GM12878 (cell line): ENCODE measurements at regions not wholly inside any gene's neighbourhood (a gene's known extent, or its start where the extent isn't known, plus 50 kb on each side); places are given as distances from the start of the nearest gene placed in this dataset.

Experiments
- ATAC-seq: fragments of 200-7000 bp; cut with Tn5 transposase; 3 replicates; pipeline ENCODE4 v1.9.1; 2020; ENCODE audit warnings: mild to moderate bottlenecking, moderate library complexity
- BruUV-seq: library from RNA; stranded (reverse); fragments of 400-500 nt; replicated peaks from 2 replicates; lab custom pipeline; 2021; lab: Mats Ljungman, UMichigan
- CTCF ChIA-PET: fragments of 300-600 bp; sonication (Branson Sonifier 250); formaldehyde crosslinking; extraction: SDS; loops from one replicate; lab custom pipeline; 2021; ENCODE audit warnings: inconsistent platforms; lab: Yijun Ruan, JAX
- POLR2A ChIA-PET: fragments of 350-600 bp; formaldehyde crosslinking; extraction: SDS; loops from one replicate; lab custom pipeline; 2021; ENCODE audit warnings: inconsistent platforms; lab: Charles Lee
- RAD21 ChIA-PET: fragments of 300-600 bp; sonication (Branson Sonifier 250); formaldehyde crosslinking; loops from one replicate; lab custom pipeline; 2023; ENCODE audit warnings: antibody characterized with exemption; ENCODE audit not compliant: unreplicated experiment; lab: Charles Lee
- SMC1A ChIA-PET: fragments of 300-600 bp; sonication (Branson Sonifier 250); formaldehyde crosslinking; loops from one replicate; lab custom pipeline; 2023; ENCODE audit not compliant: unreplicated experiment, uncharacterized antibody; lab: Charles Lee
- DNase-seq: peaks from one replicate; pipeline ENCODE4 v3.0.0-alpha.2; 2011; ENCODE audit warnings: low read depth, low spot score
- FAIRE-seq: peaks from 3 replicates; lab custom pipeline; 2011; peaks lifted over from hg19 to GRCh38; lab: Jason Lieb, UNC
- H2AFZ ChIP-seq: 2 replicates; pipeline ENCODE4 v1.6.0; 2011; ENCODE audit warnings: low read depth, low read length, control low read depth; ENCODE audit not compliant: control insufficient read depth
- H3K27ac ChIP-seq: 2 replicates; pipeline ENCODE4 v1.5.1; 2011; ENCODE audit warnings: control low read depth; ENCODE audit not compliant: control insufficient read depth, insufficient read depth
- H3K27me3 ChIP-seq, 2 experiments: replicated peaks in 1 of 2; 2 replicates each; pipeline versions ENCODE4 v1.6.0 to v1.6.1; 2011; ENCODE audit warnings: low read length in 1 of 2; ENCODE audit not compliant: control insufficient read depth in 2 of 2, insufficient read depth in 2 of 2
- H3K36me3 ChIP-seq, 2 experiments: 2 replicates each; pipeline ENCODE4 v1.5.1; 2011; ENCODE audit warnings: low read length in 1 of 2; ENCODE audit not compliant: control insufficient read depth in 2 of 2, insufficient read depth in 2 of 2
- H3K4me1 ChIP-seq: 2 replicates; pipeline ENCODE4 v1.6.1; 2011; ENCODE audit warnings: mild to moderate bottlenecking, low read length, moderate library complexity, mixed read lengths; ENCODE audit not compliant: control insufficient read depth, insufficient read depth
- H3K4me2 ChIP-seq: 2 replicates; pipeline ENCODE4 v1.6.0; 2011; ENCODE audit warnings: control low read depth; ENCODE audit not compliant: control insufficient read depth, insufficient read depth
- H3K4me3 ChIP-seq: fragments of 200-600 bp; sonication (generic); 2 replicates; pipeline ENCODE4 v1.5.1; 2016
- H3K79me2 ChIP-seq: 2 replicates; pipeline ENCODE4 v1.6.0; 2011; ENCODE audit warnings: low read length; ENCODE audit not compliant: control insufficient read depth, insufficient read depth
- H3K9ac ChIP-seq: 2 replicates; pipeline ENCODE4 v1.8.0; 2011; ENCODE audit warnings: low read length, control low read depth, mixed read lengths; ENCODE audit not compliant: control insufficient read depth, insufficient read depth
- H3K9me3 ChIP-seq: replicated peaks from 3 replicates; pipeline ENCODE4 v1.5.1; 2011; ENCODE audit warnings: mild to moderate bottlenecking, low read length; ENCODE audit not compliant: control insufficient read depth, insufficient read depth
- H4K20me1 ChIP-seq: 2 replicates; pipeline ENCODE4 v1.6.0; 2011; ENCODE audit not compliant: control insufficient read depth, insufficient read depth
- ASH2L ChIP-seq: fragments of 300-600, 200-600 bp; sonication (generic); IDR thresholded peaks from 2 replicates; pipeline ENCODE4 v1.6.1; 2017; ENCODE audit warnings: low read depth, mild to moderate bottlenecking, borderline replicate concordance
- MXI1 ChIP-seq: fragments of 150-350 bp; IDR thresholded peaks from 2 replicates; pipeline ENCODE4 v1.6.1; 2011; ENCODE audit warnings: low read depth, mild to moderate bottlenecking, inconsistent platforms, low read length, improper control_type of control experiment
- NFYB ChIP-seq: IDR thresholded peaks from 2 replicates; pipeline ENCODE4 v1.6.1; 2011; ENCODE audit warnings: low read depth, mild to moderate bottlenecking, low read length, improper control_type of control experiment, moderate library complexity; ENCODE audit not compliant: insufficient read depth
- NRF1 ChIP-seq: conservative IDR thresholded peaks from 2 replicates; pipeline ENCODE4 v1.6.1; 2011; ENCODE audit warnings: mild to moderate bottlenecking, low read depth, low read length, improper control_type of control experiment
- RAD21 ChIP-seq: IDR thresholded peaks from 2 replicates; pipeline ENCODE4 v1.6.1; 2011; ENCODE audit warnings: mild to moderate bottlenecking, low read depth, low read length, moderate library complexity; ENCODE audit not compliant: insufficient read depth
- SIX5 ChIP-seq: IDR thresholded peaks from 2 replicates; pipeline ENCODE4 v1.6.1; 2011; ENCODE audit warnings: mild to moderate bottlenecking, low read depth, low read length, moderate library complexity; ENCODE audit not compliant: severe bottlenecking
- SREBF2 ChIP-seq: IDR thresholded peaks from 2 replicates; pipeline ENCODE4 v1.6.1; 2012; ENCODE audit warnings: mild to moderate bottlenecking, low read length
- TAF1 ChIP-seq: IDR thresholded peaks from 2 replicates; pipeline ENCODE4 v1.6.1; 2011; ENCODE audit warnings: mild to moderate bottlenecking, low read depth, low read length, borderline replicate concordance
- WGBS: methylation state at CpG from one replicate; pipeline ENCODE4 v1.1.6; 2016; ENCODE audit warnings: low lambda C conversion rate; ENCODE audit not compliant: insufficient replicate concordance, insufficient coverage; ENCODE audit errors: missing lambda C conversion rate; 5-methylcytosine and 5-hydroxymethylcytosine counted together
- in situ Hi-C: fragments of 300-500 bp; cut with MboI; formaldehyde crosslinking; loops from 9 replicates; pipeline ENCODE4 v1.14.3; 2018; ENCODE audit warnings: mixed read lengths
- intact Hi-C: fragments of 100-400 bp; cut with micrococcal nuclease; formaldehyde crosslinking; loops from one replicate; pipeline ENCODE4 v1.14.2; 2022; ENCODE audit not compliant: unreplicated experiment
- TF ChIP-seq, protein P1 (sequence below): fragments of 450-650 bp; IDR thresholded peaks from 2 replicates; pipeline ENCODE4 v1.6.1; 2016; ENCODE audit warnings: mild to moderate bottlenecking

DNA sequence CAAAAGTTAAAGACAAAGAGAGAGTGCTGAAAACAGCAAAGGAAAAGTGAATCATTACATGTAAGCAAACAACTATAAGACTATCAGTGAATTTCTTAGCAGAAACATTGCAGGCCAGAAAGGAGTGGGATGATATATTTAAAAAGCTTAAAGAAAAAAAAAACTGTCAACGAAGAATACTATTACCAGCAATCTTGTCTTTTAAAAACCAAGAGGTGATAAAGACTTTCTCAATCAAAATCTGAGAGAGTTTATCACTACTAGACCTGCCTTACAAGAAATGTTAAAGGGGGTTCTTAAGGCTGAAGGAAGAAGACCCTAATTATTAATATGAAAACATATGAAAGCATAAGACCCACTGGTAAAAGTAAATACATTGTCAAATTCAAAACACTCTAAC lies 132.5 kb upstream of the ZCCHC13 start:
- H3K4me1 ChIP-seq: no peaks in the 10 kb centered on the region
- CTCF ChIA-PET: interaction anchor here (1.2 kb wide), 1 partner anchor 164 kb away, joined by 3 read pairs; no protein-coding TSS in a partner anchor
- FAIRE-seq (no peak), ATAC-seq (no peak), DNase-seq (no peak)
- no TSS peak for BruUV-seq
- SMC1A ChIA-PET: interaction anchor here (0.6 kb wide), 1 partner anchor 28 kb away, joined by 3 read pairs; no protein-coding TSS in a partner anchor
- intact Hi-C loops (no loop called here), in situ Hi-C loops (no loop called here)
- no peak overlapping the region for H3K4me3 ChIP-seq
- no peak overlapping the region for H3K27ac ChIP-seq
- H3K9me3 ChIP-seq: no peaks in the 10 kb centered on the region; the same call in 2 of the 3 replicates
- H2AFZ ChIP-seq: no peak overlapping the region
- RAD21 ChIA-PET: no interaction called here
- H3K79me2 ChIP-seq: no peaks in the 10 kb centered on the region
- POLR2A ChIA-PET: no interaction called here
- no peaks in the 10 kb centered on the region for H3K27me3 ChIP-seq
- no peak overlapping the region for H3K9ac ChIP-seq
- 0% methylated on average over 1 of the region's 1 CpG for WGBS
- H3K36me3 ChIP-seq: no peaks in the 10 kb centered on the region
- H3K4me2 ChIP-seq: no peak overlapping the region
- TF ChIP-seq, protein P1, sequence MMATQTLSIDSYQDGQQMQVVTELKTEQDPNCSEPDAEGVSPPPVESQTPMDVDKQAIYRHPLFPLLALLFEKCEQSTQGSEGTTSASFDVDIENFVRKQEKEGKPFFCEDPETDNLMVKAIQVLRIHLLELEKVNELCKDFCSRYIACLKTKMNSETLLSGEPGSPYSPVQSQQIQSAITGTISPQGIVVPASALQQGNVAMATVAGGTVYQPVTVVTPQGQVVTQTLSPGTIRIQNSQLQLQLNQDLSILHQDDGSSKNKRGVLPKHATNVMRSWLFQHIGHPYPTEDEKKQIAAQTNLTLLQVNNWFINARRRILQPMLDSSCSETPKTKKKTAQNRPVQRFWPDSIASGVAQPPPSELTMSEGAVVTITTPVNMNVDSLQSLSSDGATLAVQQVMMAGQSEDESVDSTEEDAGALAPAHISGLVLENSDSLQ: no peak
- TF ChIP-seq SREBF2 (no peak), SIX5 (no peak), ASH2L (no peak), NFYB (no peak), RAD21 (no peak)
- no peaks in the 10 kb centered on the region for H4K20me1 ChIP-seq

DNA sequence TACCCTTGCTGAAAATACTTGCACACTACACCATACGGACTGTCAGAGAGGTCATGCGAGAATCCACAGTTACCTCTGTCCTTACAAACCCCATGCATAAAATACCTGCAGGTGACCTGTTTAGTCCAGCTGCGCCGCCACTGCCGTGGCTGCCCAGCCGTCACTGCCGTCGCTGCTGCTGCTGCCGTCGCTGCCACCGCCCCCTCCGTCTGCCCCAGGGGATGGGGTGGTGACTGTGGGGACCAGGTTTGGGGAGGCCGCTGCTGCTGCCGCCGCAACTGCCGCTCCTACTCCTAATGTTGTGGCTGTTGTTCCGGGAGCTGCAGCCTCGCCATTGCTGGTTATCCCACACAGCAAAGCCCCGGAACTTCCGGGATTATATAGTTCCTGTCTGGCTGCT lies 141.8 kb upstream of the ZCCHC13 start:
- Histone ChIP-seq H3K27me3 (no peaks in the 10 kb centered on the region), H3K9me3 (no peaks in the 10 kb centered on the region), H2AFZ (no peak overlapping the region), H3K9ac (no peak overlapping the region), H3K36me3 (no peaks in the 10 kb centered on the region), H3K79me2 (no peaks in the 10 kb centered on the region), H3K27ac (no peak overlapping the region), H3K4me2 (no peak overlapping the region), H3K4me1 (no peaks in the 10 kb centered on the region), H3K4me3 (no peak overlapping the region), H4K20me1 (no peaks in the 10 kb centered on the region)
- ChIA-PET CTCF (interaction anchor here (1.7 kb wide), 1 partner anchor 28 kb away, joined by 3 read pairs; no protein-coding TSS in a partner anchor), SMC1A (no interaction called here), POLR2A (no interaction called here), RAD21 (no interaction called here)
- DNase-seq (no peak), ATAC-seq (no peak), FAIRE-seq (no peak)
- no peak for TF ChIP-seq MXI1
- TF ChIP-seq NRF1: no peak
- no peak for TF ChIP-seq TAF1
- no TSS peak for BruUV-seq
- intact Hi-C loops: no loop called here
- in situ Hi-C loops: no loop called here
- WGBS: 91% methylated on average over 18 of the region's 20 CpGs
